ENCODE measurements at regions not wholly inside any gene's neighbourhood (a gene's known extent, or its start where the extent isn't known, plus 50 kb on each side); places are given as distances from the start of the nearest gene placed in this dataset.

GRCh38 chr1:78839704-78840277, 166.7 kb downstream of the ADGRL4 start:
- Mint-ChIP-seq H3K4me1 (peaks cover 0 to 8% of the 10 kb centered on the region in 2 donors), H3K9me3 (peaks cover under 1 to 2% of the 10 kb centered on the region in 2 donors), H3K36me3 (no peaks in the 10 kb centered on the region), H3K27ac (no peak overlapping the region), H3K27me3 (ENCODE audit: low read depth in 2 of 2) (no peaks in the 10 kb centered on the region), H3K4me3 (no peak overlapping the region)
- no peaks in the 10 kb centered on the region for H3K36me3 ChIP-seq (ENCODE audit: control insufficient read depth, insufficient read depth, low read length)
- H3K27me3 ChIP-seq (ENCODE audit: control insufficient read depth, insufficient read depth, low read length), result no peaks in the 10 kb centered on the region
- ATAC-seq (no peak), DNase-seq (peak in 1 of 2 donors; percentile 52)
- TF ChIP-seq, protein P1, sequence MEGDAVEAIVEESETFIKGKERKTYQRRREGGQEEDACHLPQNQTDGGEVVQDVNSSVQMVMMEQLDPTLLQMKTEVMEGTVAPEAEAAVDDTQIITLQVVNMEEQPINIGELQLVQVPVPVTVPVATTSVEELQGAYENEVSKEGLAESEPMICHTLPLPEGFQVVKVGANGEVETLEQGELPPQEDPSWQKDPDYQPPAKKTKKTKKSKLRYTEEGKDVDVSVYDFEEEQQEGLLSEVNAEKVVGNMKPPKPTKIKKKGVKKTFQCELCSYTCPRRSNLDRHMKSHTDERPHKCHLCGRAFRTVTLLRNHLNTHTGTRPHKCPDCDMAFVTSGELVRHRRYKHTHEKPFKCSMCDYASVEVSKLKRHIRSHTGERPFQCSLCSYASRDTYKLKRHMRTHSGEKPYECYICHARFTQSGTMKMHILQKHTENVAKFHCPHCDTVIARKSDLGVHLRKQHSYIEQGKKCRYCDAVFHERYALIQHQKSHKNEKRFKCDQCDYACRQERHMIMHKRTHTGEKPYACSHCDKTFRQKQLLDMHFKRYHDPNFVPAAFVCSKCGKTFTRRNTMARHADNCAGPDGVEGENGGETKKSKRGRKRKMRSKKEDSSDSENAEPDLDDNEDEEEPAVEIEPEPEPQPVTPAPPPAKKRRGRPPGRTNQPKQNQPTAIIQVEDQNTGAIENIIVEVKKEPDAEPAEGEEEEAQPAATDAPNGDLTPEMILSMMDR (IDR thresholded peaks at IDR 0.05), result peak; percentile 33
- no peak overlapping the region for H3K27ac ChIP-seq (ENCODE audit: low read length)
- intact Hi-C loops (cut with micrococcal nuclease), result no loop called here
- H3K9me3 ChIP-seq (ENCODE audit: control insufficient read depth, insufficient read depth, low read length), result no peaks in the 10 kb centered on the region
- H3K4me1 ChIP-seq (ENCODE audit: control insufficient read depth, insufficient read depth, low read length), result no peaks in the 10 kb centered on the region
- no CpG with 5 or more reads among the region's 2 CpGs for WGBS (ENCODE audit: insufficient coverage)
- no peak overlapping the region for H3K4me3 ChIP-seq (ENCODE audit: low read length)

All from natural killer cell (primary cell).